IMR-90 (cell line): ENCODE measurements at regions not wholly inside any gene's neighbourhood (a gene's known extent, or its start where the extent isn't known, plus 50 kb on each side); places are given as distances from the start of the nearest gene placed in this dataset.

Source experiments
- ATAC-seq: fragments of 200-7000 bp; cut with Tn5 transposase; 2 replicates; pipeline ENCODE4 v1.9.1; 2020; ENCODE audit warnings: low read depth, mild to moderate bottlenecking, moderate library complexity
- BruUV-seq: library from RNA; stranded (reverse); fragments of 400-500 nt; replicated peaks from 2 replicates; lab custom pipeline; 2021; lab: Mats Ljungman, UMichigan
- CTCF ChIA-PET: fragments of 300-600 bp; formaldehyde crosslinking; extraction: SDS; loops from one replicate; lab custom pipeline; 2021; ENCODE audit warnings: antibody characterized with exemption; lab: Yijun Ruan, JAX
- POLR2A ChIA-PET: fragments of 300-600 bp; sonication (Branson Sonifier 250); formaldehyde crosslinking; loops from one replicate; lab custom pipeline; 2022; ENCODE audit warnings: antibody characterized with exemption; ENCODE audit not compliant: unreplicated experiment; lab: Charles Lee
- DNase-seq: peaks from one replicate; pipeline ENCODE4 v3.0.0; 2013
- H2AFZ ChIP-seq: replicated peaks from 2 replicates; pipeline ENCODE3; 2013; ENCODE audit warnings: low read length, mild to moderate bottlenecking; ENCODE audit not compliant: poor library complexity
- H2AK5ac ChIP-seq: 2 replicates; pipeline ENCODE4 v1.6.1; 2013; ENCODE audit warnings: low read depth, low read length, inconsistent platforms
- H2AK9ac ChIP-seq: replicated peaks from 2 replicates; pipeline ENCODE3; 2013; ENCODE audit warnings: mild to moderate bottlenecking, low read depth, low read length, moderate library complexity; ENCODE audit not compliant: poor library complexity
- H2BK120ac ChIP-seq: 2 replicates; pipeline ENCODE4 v1.6.1; 2013; ENCODE audit warnings: low read depth, low read length, inconsistent platforms
- H2BK15ac ChIP-seq: 3 replicates; pipeline ENCODE4 v1.6.1; 2013; ENCODE audit warnings: low read depth, low read length, inconsistent platforms
- H2BK20ac ChIP-seq: 2 replicates; pipeline ENCODE4 v1.6.1; 2013; ENCODE audit warnings: low read depth, mild to moderate bottlenecking, inconsistent platforms, low read length, moderate library complexity
- H2BK5ac ChIP-seq: 2 replicates; pipeline ENCODE4 v1.6.1; 2013; ENCODE audit warnings: mild to moderate bottlenecking, low read depth, low read length, inconsistent platforms; ENCODE audit not compliant: poor library complexity, severe bottlenecking
- H3K14ac ChIP-seq: replicated peaks from 2 replicates; pipeline ENCODE4 v1.6.1; 2013; ENCODE audit warnings: low read depth, low read length, inconsistent platforms
- H3K18ac ChIP-seq: 2 replicates; pipeline ENCODE4 v1.6.1; 2013; ENCODE audit warnings: low read depth, low read length, control low read depth
- H3K23ac ChIP-seq: 2 replicates; pipeline ENCODE4 v1.6.1; 2013; ENCODE audit warnings: low read depth, low read length, inconsistent platforms
- H3K27ac ChIP-seq: 2 replicates; pipeline ENCODE4 v1.5.1; 2013; ENCODE audit warnings: mild to moderate bottlenecking, control low read depth, low read length; ENCODE audit not compliant: insufficient read depth
- H3K27me3 ChIP-seq: 2 replicates; pipeline ENCODE4 v1.6.1; 2013; ENCODE audit warnings: low read length; ENCODE audit not compliant: control insufficient read depth, insufficient read depth
- H3K36me3 ChIP-seq: 2 replicates; pipeline ENCODE4 v1.6.1; 2013; ENCODE audit warnings: low read length, mixed read lengths; ENCODE audit not compliant: control insufficient read depth, insufficient read depth
- H3K4ac ChIP-seq: 2 replicates; pipeline ENCODE4 v1.6.1; 2013; ENCODE audit warnings: low read depth, low read length, inconsistent platforms
- H3K4me1 ChIP-seq: 2 replicates; pipeline ENCODE4 v1.6.1; 2013; ENCODE audit warnings: low read length, mixed read lengths; ENCODE audit not compliant: control insufficient read depth, insufficient read depth
- H3K4me2 ChIP-seq: 2 replicates; pipeline ENCODE4 v1.6.1; 2013; ENCODE audit warnings: low read depth, mild to moderate bottlenecking, control low read depth, low read length, moderate library complexity
- H3K4me3 ChIP-seq: 2 replicates; pipeline ENCODE4 v1.5.1; 2013; ENCODE audit warnings: low read depth, mild to moderate bottlenecking, control low read depth, low read length, moderate library complexity; ENCODE audit not compliant: insufficient read depth
- H3K56ac ChIP-seq: 2 replicates; pipeline ENCODE4 v1.6.1; 2013; ENCODE audit warnings: low read length, inconsistent platforms; ENCODE audit not compliant: insufficient read depth; ENCODE audit errors: extremely low read depth
- H3K79me1 ChIP-seq, 2 experiments: 2 replicates each; pipeline ENCODE4 v1.6.1; 2013; ENCODE audit warnings: low read length in 2 of 2, inconsistent platforms in 1 of 2, low read depth in 1 of 2
- H3K9ac ChIP-seq: 2 replicates; pipeline ENCODE4 v1.6.1; 2013; ENCODE audit warnings: low read depth, low read length, control low read depth
- H3K9me1 ChIP-seq: 2 replicates; pipeline ENCODE4 v1.6.1; 2013; ENCODE audit warnings: low read length, inconsistent platforms; ENCODE audit not compliant: insufficient read depth
- H3K9me3 ChIP-seq: 2 replicates; pipeline ENCODE4 v1.6.1; 2013; ENCODE audit warnings: low read length; ENCODE audit not compliant: control insufficient read depth, insufficient read depth
- H4K20me1 ChIP-seq: 2 replicates; pipeline ENCODE4 v1.6.1; 2013; ENCODE audit warnings: low read length, inconsistent platforms; ENCODE audit not compliant: insufficient read depth
- H4K5ac ChIP-seq: 2 replicates; pipeline ENCODE4 v1.6.1; 2013; ENCODE audit warnings: mild to moderate bottlenecking, low read depth, low read length, control low read depth
- H4K8ac ChIP-seq, 2 experiments: 2 replicates each; pipeline ENCODE4 v1.6.1; 2013; ENCODE audit warnings: low read depth in 2 of 2, low read length in 2 of 2, control low read depth in 1 of 2, inconsistent platforms in 1 of 2
- H4K91ac ChIP-seq: 2 replicates; pipeline ENCODE4 v1.6.1; 2013; ENCODE audit warnings: low read depth, low read length, inconsistent platforms; ENCODE audit not compliant: insufficient read depth
- BHLHE40 ChIP-seq: fragments of 150-350 bp; IDR thresholded peaks from 2 replicates; pipeline ENCODE4 v1.6.1; 2016; ENCODE audit warnings: mild to moderate bottlenecking, low read depth, low read length
- CEBPB ChIP-seq: IDR thresholded peaks from 2 replicates; pipeline ENCODE4 v1.6.1; 2012; ENCODE audit warnings: low read depth, low read length, improper control_type of control experiment
- CHD1 ChIP-seq: IDR thresholded peaks from 2 replicates; pipeline ENCODE4 v1.6.1; 2012; ENCODE audit warnings: low read depth, low read length, improper control_type of control experiment
- FOS ChIP-seq: fragments of 150-350 bp; IDR thresholded peaks from 2 replicates; pipeline ENCODE4 v1.6.1; 2016; ENCODE audit warnings: low read depth, low read length
- MAFK ChIP-seq: IDR thresholded peaks from 2 replicates; pipeline ENCODE4 v1.6.1; 2012; ENCODE audit warnings: low read depth, low read length, improper control_type of control experiment
- NFE2L2 ChIP-seq: fragments of 150-350 bp; IDR thresholded peaks from 2 replicates; pipeline ENCODE4 v1.6.1; 2016; ENCODE audit warnings: low read depth, mild to moderate bottlenecking, low read length
- POLR2A ChIP-seq: IDR thresholded peaks from 2 replicates; pipeline ENCODE4 v1.6.1; 2012; ENCODE audit warnings: mild to moderate bottlenecking, low read depth, low read length
- RCOR1 ChIP-seq: IDR thresholded peaks from 2 replicates; pipeline ENCODE4 v1.6.1; 2012; ENCODE audit warnings: mild to moderate bottlenecking, low read length, improper control_type of control experiment; ENCODE audit not compliant: insufficient replicate concordance
- SMC3 ChIP-seq: fragments of 150-350 bp; IDR thresholded peaks from 2 replicates; pipeline ENCODE4 v1.6.1; 2016; ENCODE audit warnings: low read depth, mild to moderate bottlenecking, antibody characterized with exemption, low read length, moderate library complexity
- WGBS, 2 experiments: methylation state at CpG; one replicate each; pipeline versions ENCODE4 v1.1.5 to v1.1.7; 2013; ENCODE audit warnings: missing lambda C conversion rate in 2 of 2; ENCODE audit not compliant: insufficient read length in 1 of 2; ENCODE audit errors: extremely low coverage in 2 of 2; 5-methylcytosine and 5-hydroxymethylcytosine counted together
- dilution Hi-C: fragments of 300-500 bp; cut with HindIII; formaldehyde crosslinking; loops from one replicate; pipeline ENCODE4 v1.14.3; 2018; ENCODE audit warnings: low sequenced_read_pairs; ENCODE audit not compliant: unreplicated experiment
- in situ Hi-C: fragments of 300-500 bp; cut with MboI; formaldehyde crosslinking; loops from 3 replicates; pipeline ENCODE4 v1.14.3; 2019; ENCODE audit warnings: low sequenced_read_pairs, inconsistent platforms, mixed read lengths
- intact Hi-C: fragments of 100-400 bp; cut with micrococcal nuclease; formaldehyde crosslinking; loops from 2 replicates; pipeline ENCODE4 v1.10.0; 2022
- TF ChIP-seq, protein P1 (sequence below): fragments of 150-350 bp; IDR thresholded peaks from 2 replicates; pipeline ENCODE4 v1.6.1; 2016; ENCODE audit warnings: low read depth, mild to moderate bottlenecking, low read length, moderate library complexity, borderline replicate concordance
- TF ChIP-seq, protein P2 (sequence below): conservative IDR thresholded peaks from 2 replicates; pipeline ENCODE4 v1.5.1; 2012; ENCODE audit warnings: mild to moderate bottlenecking, low read depth, low read length, improper control_type of control experiment

DNA sequence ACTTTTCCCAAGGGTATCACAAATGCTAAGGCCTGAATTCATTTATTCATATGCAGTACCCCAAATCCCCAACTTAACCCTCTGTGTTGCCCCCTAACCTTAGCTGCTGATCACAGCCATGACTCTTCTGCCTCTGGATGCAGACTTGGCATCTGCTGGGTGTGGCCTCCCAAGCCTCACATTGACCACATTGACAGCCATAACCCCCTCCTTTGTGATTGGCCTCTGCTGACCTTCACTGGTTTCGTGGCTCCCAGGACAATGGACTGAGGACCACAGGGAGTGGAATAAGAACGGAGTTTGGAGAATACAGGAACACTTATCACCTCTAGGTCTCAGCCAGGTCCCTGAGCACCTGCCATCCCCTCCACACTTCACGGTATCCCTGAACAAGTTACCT lies 123.6 kb upstream of the CPEB2 start:
- Histone ChIP-seq H4K5ac (no peak overlapping the region), H3K9me3 (no peaks in the 10 kb centered on the region), H3K14ac (no peak overlapping the region), H2AK5ac (no peak overlapping the region), H3K23ac (no peak overlapping the region), H3K4me1 (no peaks in the 10 kb centered on the region), H4K91ac (no peak overlapping the region), H2AFZ (peak overlapping the region; percentile 49), H2BK5ac (no peak overlapping the region), H3K27me3 (peaks cover 4% of the 10 kb centered on the region; the same call in 1 of the 2 replicates), H4K8ac (no peak overlapping the region), H3K18ac (no peak overlapping the region), H3K27ac (no peak overlapping the region), H3K9ac (no peak overlapping the region), H2BK20ac (no peak overlapping the region), H4K20me1 (no peaks in the 10 kb centered on the region), H2AK9ac (no peak overlapping the region), H3K4me3 (no peak overlapping the region), H3K4me2 (no peak overlapping the region), H3K4ac (no peak overlapping the region), H3K79me1 (no peaks in the 10 kb centered on the region), H3K36me3 (no peaks in the 10 kb centered on the region), H3K56ac (no peak overlapping the region), H2BK15ac (no peak overlapping the region), H3K9me1 (no peaks in the 10 kb centered on the region), H2BK120ac (no peak overlapping the region)
- POLR2A ChIA-PET, result no interaction called here
- no CpG with 5 or more reads among the region's 3 CpGs for WGBS, 2 experiments
- intact Hi-C loops (no loop called here), dilution Hi-C loops (no loop called here), in situ Hi-C loops (no loop called here)
- TF ChIP-seq, protein P1, sequence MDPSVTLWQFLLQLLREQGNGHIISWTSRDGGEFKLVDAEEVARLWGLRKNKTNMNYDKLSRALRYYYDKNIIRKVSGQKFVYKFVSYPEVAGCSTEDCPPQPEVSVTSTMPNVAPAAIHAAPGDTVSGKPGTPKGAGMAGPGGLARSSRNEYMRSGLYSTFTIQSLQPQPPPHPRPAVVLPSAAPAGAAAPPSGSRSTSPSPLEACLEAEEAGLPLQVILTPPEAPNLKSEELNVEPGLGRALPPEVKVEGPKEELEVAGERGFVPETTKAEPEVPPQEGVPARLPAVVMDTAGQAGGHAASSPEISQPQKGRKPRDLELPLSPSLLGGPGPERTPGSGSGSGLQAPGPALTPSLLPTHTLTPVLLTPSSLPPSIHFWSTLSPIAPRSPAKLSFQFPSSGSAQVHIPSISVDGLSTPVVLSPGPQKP, result no peak
- TF ChIP-seq BHLHE40, result no peak
- TF ChIP-seq, protein P2, sequence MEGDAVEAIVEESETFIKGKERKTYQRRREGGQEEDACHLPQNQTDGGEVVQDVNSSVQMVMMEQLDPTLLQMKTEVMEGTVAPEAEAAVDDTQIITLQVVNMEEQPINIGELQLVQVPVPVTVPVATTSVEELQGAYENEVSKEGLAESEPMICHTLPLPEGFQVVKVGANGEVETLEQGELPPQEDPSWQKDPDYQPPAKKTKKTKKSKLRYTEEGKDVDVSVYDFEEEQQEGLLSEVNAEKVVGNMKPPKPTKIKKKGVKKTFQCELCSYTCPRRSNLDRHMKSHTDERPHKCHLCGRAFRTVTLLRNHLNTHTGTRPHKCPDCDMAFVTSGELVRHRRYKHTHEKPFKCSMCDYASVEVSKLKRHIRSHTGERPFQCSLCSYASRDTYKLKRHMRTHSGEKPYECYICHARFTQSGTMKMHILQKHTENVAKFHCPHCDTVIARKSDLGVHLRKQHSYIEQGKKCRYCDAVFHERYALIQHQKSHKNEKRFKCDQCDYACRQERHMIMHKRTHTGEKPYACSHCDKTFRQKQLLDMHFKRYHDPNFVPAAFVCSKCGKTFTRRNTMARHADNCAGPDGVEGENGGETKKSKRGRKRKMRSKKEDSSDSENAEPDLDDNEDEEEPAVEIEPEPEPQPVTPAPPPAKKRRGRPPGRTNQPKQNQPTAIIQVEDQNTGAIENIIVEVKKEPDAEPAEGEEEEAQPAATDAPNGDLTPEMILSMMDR, result no peak
- no peak for TF ChIP-seq CEBPB
- no peak for TF ChIP-seq RCOR1
- TF ChIP-seq POLR2A, result no peak
- TF ChIP-seq NFE2L2, result no peak
- TF ChIP-seq MAFK, result no peak
- TF ChIP-seq SMC3, result no peak
- TF ChIP-seq FOS, result no peak
- no peak for TF ChIP-seq CHD1
- CTCF ChIA-PET, result no interaction called here
- no peak for ATAC-seq
- BruUV-seq, result no TSS peak
- DNase-seq, result no peak
